Breast epithelium (tissue), 4 donors: ENCODE measurements at regions not wholly inside any gene's neighbourhood (a gene's known extent, or its start where the extent isn't known, plus 50 kb on each side); places are given as distances from the start of the nearest gene placed in this dataset.

Experiments
- DNase-seq, 2 donors: peaks; one replicate each; pipeline ENCODE4 v3.0.0-alpha.2; 2019; ENCODE audit warnings: low spot score in 2 of 2
- H3K27ac ChIP-seq, 2 donors: fragments of 200-600 bp; sonication (generic) in 1 of 2; one replicate each; pipeline ENCODE4 v1.5.1; 2016 to 2019; ENCODE audit warnings: mild to moderate bottlenecking in 1 of 2
- H3K27me3 ChIP-seq, 2 donors: fragments of 200-600 bp; sonication (generic) in 1 of 2; one replicate each; pipeline versions ENCODE4 v1.5.1 to v1.6.0; 2017 to 2019; ENCODE audit warnings: control low read depth in 1 of 2, mild to moderate bottlenecking in 1 of 2
- H3K36me3 ChIP-seq: fragments of 200-600 bp; one replicate; pipeline ENCODE4 v1.5.1; 2019
- H3K4me1 ChIP-seq, 2 donors: fragments of 200-600 bp; sonication (generic); one replicate each; pipeline ENCODE4 v1.5.1; 2016 to 2019; ENCODE audit warnings: control low read depth in 1 of 2
- H3K4me3 ChIP-seq, 3 donors: fragments of 200-600 bp; sonication (generic); 1 replicate in 2 of 3; 2 replicates in 1 of 3; pipeline ENCODE4 v1.5.1; 2016 to 2019; ENCODE audit warnings: mild to moderate bottlenecking in 3 of 3, moderate library complexity in 2 of 3
- H3K9me3 ChIP-seq, 2 donors: fragments of 200-600 bp; sonication (generic) in 1 of 2; one replicate each; pipeline ENCODE4 v1.5.1; 2016 to 2019; ENCODE audit warnings: control low read depth in 1 of 2
- CTCF ChIP-seq, 3 donors: fragments of 450-650 bp; IDR thresholded peaks; one replicate each; pipeline ENCODE4 v1.5.1; 2016 to 2017; ENCODE audit warnings: antibody characterized with exemption in 3 of 3, mild to moderate bottlenecking in 3 of 3, moderate library complexity in 3 of 3
- POLR2A ChIP-seq: fragments of 450-650 bp; IDR thresholded peaks from one replicate; pipeline ENCODE4 v1.6.1; 2016; ENCODE audit warnings: antibody characterized with exemption, mild to moderate bottlenecking, moderate library complexity
- POLR2AphosphoS5 ChIP-seq, 3 donors: sonication (generic); formaldehyde crosslinking; IDR thresholded peaks; one replicate each; pipeline ENCODE4 v1.6.1; 2017; ENCODE audit warnings: antibody characterized with exemption in 3 of 3
- intact Hi-C: fragments of 100-400 bp; cut with DNase I; formaldehyde crosslinking; loops from one replicate; pipeline ENCODE4 v1.15.1; 2023; ENCODE audit warnings: low total_unique reads

GRCh38 chr2:151097128-151097527, 164.5 kb downstream of the RBM43 start:
- Histone ChIP-seq H3K36me3 (no peaks in the 10 kb centered on the region), H3K9me3 (no peaks in the 10 kb centered on the region), H3K27me3 (no peaks in the 10 kb centered on the region), H3K4me1 (no peaks in the 10 kb centered on the region), H3K27ac (no peak overlapping the region), H3K4me3 (no peak overlapping the region)
- TF ChIP-seq POLR2A (no peak), POLR2AphosphoS5 (IDR thresholded peaks at IDR 0.05) (no peak), CTCF (IDR thresholded peaks at IDR 0.05) (no peak)
- intact Hi-C loops = no loop called here
- no peak for DNase-seq

GRCh38 chr2:151096235-151096634, 165.4 kb downstream of the RBM43 start:
- Histone ChIP-seq H3K4me3 (no peak overlapping the region), H3K27ac (no peak overlapping the region), H3K36me3 (no peaks in the 10 kb centered on the region), H3K4me1 (no peaks in the 10 kb centered on the region), H3K9me3 (no peaks in the 10 kb centered on the region), H3K27me3 (no peaks in the 10 kb centered on the region)
- no peak for TF ChIP-seq POLR2A
- no peak for DNase-seq
- intact Hi-C loops = no loop called here

- H3K4me3 ChIP-seq = no peak overlapping the region
- intact Hi-C loops = no loop called here
- no peak for DNase-seq
- no peaks in the 10 kb centered on the region for H3K9me3 ChIP-seq
- TF ChIP-seq POLR2AphosphoS5 (IDR thresholded peaks at IDR 0.05) (no peak), POLR2A (no peak)
- H3K36me3 ChIP-seq = no peaks in the 10 kb centered on the region
- no peaks in the 10 kb centered on the region for H3K4me1 ChIP-seq
- no peak overlapping the region for H3K27ac ChIP-seq
- no peaks in the 10 kb centered on the region for H3K27me3 ChIP-seq
These were observed 166.2 kb downstream of the RBM43 start for GRCh38 chr2:151095463-151095862.

DNA sequence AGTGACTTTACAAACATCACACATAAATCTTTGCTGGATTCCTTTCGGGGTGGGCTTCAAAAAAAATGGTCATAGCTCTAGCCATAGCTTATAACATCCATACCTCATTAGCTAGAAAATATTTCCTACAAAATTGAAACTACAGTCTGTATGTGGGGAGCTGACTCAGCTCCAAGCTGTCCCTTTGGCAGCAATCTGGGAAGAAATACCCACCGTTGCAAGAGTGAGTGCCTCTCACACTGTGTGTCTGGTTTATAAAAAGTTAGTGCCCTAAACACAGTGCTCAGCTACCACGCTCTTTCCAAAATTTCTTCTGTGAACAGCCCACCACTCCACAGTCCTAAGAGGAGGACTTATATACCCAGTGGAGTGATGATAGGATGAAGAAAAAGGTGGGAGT, 170.1 kb downstream of the RBM43 start:
- no peak for DNase-seq
- Histone ChIP-seq H3K9me3 (no peaks in the 10 kb centered on the region), H3K27ac (no peak overlapping the region), H3K27me3 (no peaks in the 10 kb centered on the region), H3K36me3 (no peaks in the 10 kb centered on the region), H3K4me1 (no peaks in the 10 kb centered on the region), H3K4me3 (no peak overlapping the region)
- intact Hi-C loops = no loop called here
- TF ChIP-seq POLR2AphosphoS5 (IDR thresholded peaks at IDR 0.05) (no peak), CTCF (IDR thresholded peaks at IDR 0.05) (no peak), POLR2A (no peak)

DNA sequence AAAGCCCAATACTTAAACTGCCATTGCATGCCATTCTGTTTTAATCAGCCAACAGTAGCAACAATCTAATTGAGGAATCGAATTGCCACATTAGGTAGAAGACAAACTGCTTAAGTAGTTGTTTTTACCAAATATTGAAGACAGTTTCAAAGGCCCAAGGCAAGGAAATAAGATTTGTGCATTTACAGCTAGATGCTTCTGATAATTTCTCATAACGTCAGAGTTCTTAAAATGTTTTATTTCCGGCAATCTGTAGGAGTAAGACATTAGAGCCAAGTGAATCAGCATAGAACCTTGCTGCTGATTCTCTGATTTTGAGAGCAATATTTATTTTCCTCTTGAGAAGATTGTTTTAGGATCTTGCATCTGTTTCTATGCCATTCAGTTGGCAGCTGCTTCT, 174.3 kb downstream of the RBM43 start:
- Histone ChIP-seq H3K4me1 (no peaks in the 10 kb centered on the region), H3K27ac (no peak overlapping the region), H3K36me3 (no peaks in the 10 kb centered on the region), H3K9me3 (no peaks in the 10 kb centered on the region), H3K27me3 (no peaks in the 10 kb centered on the region), H3K4me3 (no peak overlapping the region)
- intact Hi-C loops = no loop called here
- DNase-seq = no peak
- TF ChIP-seq POLR2A (no peak), CTCF (IDR thresholded peaks at IDR 0.05) (no peak), POLR2AphosphoS5 (IDR thresholded peaks at IDR 0.05) (no peak)

DNA sequence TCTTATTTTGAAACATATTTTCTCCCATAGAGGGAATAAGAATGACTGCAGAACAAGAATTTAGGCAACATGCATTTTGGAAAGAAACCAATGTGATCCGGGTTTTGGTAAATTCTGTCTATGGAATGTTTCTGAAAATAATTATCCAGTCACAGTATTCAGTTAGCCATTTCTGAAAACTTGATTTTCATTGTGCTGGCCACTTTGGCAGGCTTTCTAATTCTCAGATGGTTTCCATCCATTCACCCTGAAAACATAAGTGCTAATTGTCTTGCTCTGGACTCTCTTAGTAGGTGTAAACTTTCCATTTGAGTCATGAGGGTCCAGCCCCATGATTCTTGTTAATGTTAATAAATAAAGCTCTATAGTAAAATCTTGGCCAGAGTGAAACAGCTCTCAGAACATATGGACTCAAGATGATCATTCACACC, 176.5 kb downstream of the RBM43 start:
- H3K4me1 ChIP-seq = no peaks in the 10 kb centered on the region
- intact Hi-C loops = no loop called here
- H3K27ac ChIP-seq = no peak overlapping the region
- DNase-seq = no peak
- no peak overlapping the region for H3K4me3 ChIP-seq
- H3K27me3 ChIP-seq = no peaks in the 10 kb centered on the region
- H3K36me3 ChIP-seq = no peaks in the 10 kb centered on the region
- H3K9me3 ChIP-seq = no peaks in the 10 kb centered on the region
- no peak for TF ChIP-seq CTCF (IDR thresholded peaks at IDR 0.05)
- no peak for TF ChIP-seq POLR2A
- no peak for TF ChIP-seq POLR2AphosphoS5 (IDR thresholded peaks at IDR 0.05)
